ENCODE measurements at regions not wholly inside any gene's neighbourhood (a gene's known extent, or its start where the extent isn't known, plus 50 kb on each side); places are given as distances from the start of the nearest gene placed in this dataset.

DNA sequence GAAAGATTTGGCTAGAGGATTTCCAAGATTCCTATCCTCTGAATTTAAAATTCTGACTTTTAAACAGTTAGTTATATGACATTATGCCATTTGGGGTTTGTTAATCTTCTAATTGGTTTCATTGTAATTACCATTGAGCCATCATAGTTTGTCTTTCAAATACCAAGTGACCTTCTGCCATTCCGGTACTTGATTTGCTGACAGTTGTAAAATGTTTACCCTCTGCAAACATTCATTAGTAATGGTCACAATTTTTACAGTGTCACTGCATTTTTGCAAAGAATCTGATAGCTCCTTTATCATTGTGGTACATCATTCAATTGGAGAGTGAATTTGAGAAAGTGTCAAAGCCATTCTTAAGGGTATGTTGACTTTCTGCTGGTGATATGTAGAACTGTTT is 645.0 kb upstream of the TBL1XR1 start:
- TF ChIP-seq CTCF (IDR thresholded peaks at IDR 0.05) (no peak), POLR2A (IDR thresholded peaks at IDR 0.05) (no peak)

Data from thyroid gland (tissue), 4 donors.